HepG2 (cell line): ENCODE measurements at regions not wholly inside any gene's neighbourhood (a gene's known extent, or its start where the extent isn't known, plus 50 kb on each side); places are given as distances from the start of the nearest gene placed in this dataset.

Source experiments
- CEBPB ChIP-seq: IDR thresholded peaks from 2 replicates; pipeline ENCODE4 v1.6.1; 2011; ENCODE audit warnings: low read depth, low read length, improper control_type of control experiment, borderline replicate concordance
- CHCHD3 ChIP-seq: sonication (generic); formaldehyde crosslinking; IDR thresholded peaks from 2 replicates; pipeline ENCODE4 v1.8.0; 2022; ENCODE audit warnings: mild to moderate bottlenecking, missing genetic modification reagents, moderate library complexity
- CTCF ChIP-seq: sonication (generic); formaldehyde crosslinking; IDR thresholded peaks from 2 replicates; pipeline ENCODE4 v1.5.0; 2020; ENCODE audit warnings: mild to moderate bottlenecking, missing genetic modification reagents, moderate library complexity
- E2F1 ChIP-seq: sonication (generic); formaldehyde crosslinking; IDR thresholded peaks from 2 replicates; pipeline ENCODE4 v1.5.0; 2020; ENCODE audit warnings: missing genetic modification reagents
- FOXA1 ChIP-seq, 2 experiments: fragments of 450-650 bp in 1 of 2; sonication (generic) in 1 of 2; formaldehyde crosslinking in 1 of 2; IDR thresholded peaks; 2 replicates each; pipeline versions ENCODE4 v1.4.0 to v1.6.1; 2016 to 2020; ENCODE audit warnings: missing genetic modification reagents in 1 of 2
- HDAC2 ChIP-seq: sonication (generic); formaldehyde crosslinking; IDR thresholded peaks from 2 replicates; pipeline ENCODE4 v1.4.0; 2020; ENCODE audit warnings: missing genetic modification reagents
- PREB ChIP-seq: sonication (generic); formaldehyde crosslinking; IDR thresholded peaks from 2 replicates; pipeline ENCODE4 v1.4.0; 2020; ENCODE audit warnings: missing genetic modification reagents
- RARA ChIP-seq: IDR thresholded peaks from 2 replicates; pipeline ENCODE4 v1.6.1; 2016; ENCODE audit warnings: missing genetic modification reagents, missing compliant biosample characterization
- RARG ChIP-seq: sonication (generic); formaldehyde crosslinking; IDR thresholded peaks from 2 replicates; pipeline ENCODE4 v1.4.0; 2020; ENCODE audit warnings: low read depth, mild to moderate bottlenecking, missing genetic modification reagents
- ZBTB20 ChIP-seq: sonication (generic); formaldehyde crosslinking; IDR thresholded peaks from 2 replicates; pipeline ENCODE4 v1.8.1; 2023; ENCODE audit warnings: missing genetic modification reagents, low read depth, mild to moderate bottlenecking, borderline replicate concordance
- ZNF703 ChIP-seq: sonication (generic); formaldehyde crosslinking; IDR thresholded peaks from 2 replicates; pipeline ENCODE4 v1.5.1; 2020; ENCODE audit warnings: missing genetic modification reagents, mild to moderate bottlenecking, moderate library complexity, borderline replicate concordance

GRCh38 chr7:69095649-69096048 is 502.6 kb upstream of the AUTS2 start:
- TF ChIP-seq E2F1 (CRISPR knock-in tag) (no peak), ZBTB20 (CRISPR knock-in tag) (no peak), PREB (no peak), FOXA1 (IDR thresholded peaks at IDR 0.05) (no peak), FOXA1 (CRISPR knock-in tag; IDR thresholded peaks at IDR 0.05) (no peak), ZNF703 (CRISPR knock-in tag) (no peak), RARG (CRISPR knock-in tag) (no peak), CTCF (no peak), CEBPB (no peak), CHCHD3 (CRISPR knock-in tag) (no peak), HDAC2 (CRISPR knock-in tag) (no peak), RARA (CRISPR knock-in tag) (no peak)
